Right lobe of liver (tissue), 4 donors: ENCODE measurements at regions not wholly inside any gene's neighbourhood (a gene's known extent, or its start where the extent isn't known, plus 50 kb on each side); places are given as distances from the start of the nearest gene placed in this dataset.

Experiments
- CTCF ChIP-seq, 4 donors: fragments of 200-600 bp in 3 of 4; fragments of 450-650 bp in 1 of 4; IDR thresholded peaks; one replicate each; pipeline versions ENCODE4 v1.5.1 to v1.8.0; 2016 to 2022; ENCODE audit warnings: antibody characterized with exemption in 4 of 4, mild to moderate bottlenecking in 2 of 4
- POLR2A ChIP-seq: fragments of 450-650 bp; IDR thresholded peaks from one replicate; pipeline ENCODE4 v1.6.1; 2017; ENCODE audit warnings: antibody characterized with exemption, mild to moderate bottlenecking
- donor health status: DM: no; HTN: no; CAD: no.
- donor health status: DM: no; HTN: no; CAD: no.
- donor health status: DM: no; HTN: yes; CAD: no.

GRCh38 chr17:72258711-72259110, 137.9 kb downstream of the SOX9 start:
- TF ChIP-seq CTCF (IDR thresholded peaks at IDR 0.05) (no peak), POLR2A (no peak)
